GM21737 (cell line): ENCODE measurements at regions not wholly inside any gene's neighbourhood (a gene's known extent, or its start where the extent isn't known, plus 50 kb on each side); places are given as distances from the start of the nearest gene placed in this dataset.

Experiments used
- ATAC-seq: cut with Tn5 transposase; IDR thresholded peaks from one replicate; pipeline ENCODE4 v1.9.1; 2021; ENCODE audit warnings: mild to moderate bottlenecking, moderate library complexity; ENCODE audit not compliant: unreplicated experiment

DNA sequence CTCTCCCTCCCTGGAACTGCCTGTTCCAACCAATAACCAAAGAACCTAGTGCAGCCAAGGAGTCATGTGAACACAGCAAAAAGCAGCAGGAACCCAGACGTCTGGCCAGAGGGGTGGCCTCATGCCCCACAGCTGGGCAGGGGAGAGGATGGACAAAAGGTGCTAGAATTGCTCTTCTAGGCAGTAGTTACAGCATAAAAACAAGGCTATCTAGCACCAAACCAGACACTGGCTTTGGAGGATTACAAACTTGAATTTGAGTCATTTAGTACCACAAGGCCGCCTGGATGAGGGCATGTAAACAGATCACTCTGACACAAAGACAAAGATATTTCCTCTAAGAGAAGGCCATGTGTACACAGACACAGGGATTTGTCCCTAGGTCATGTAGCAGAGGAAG is 423.3 kb upstream of the MAF start:
- ATAC-seq = no peak

DNA sequence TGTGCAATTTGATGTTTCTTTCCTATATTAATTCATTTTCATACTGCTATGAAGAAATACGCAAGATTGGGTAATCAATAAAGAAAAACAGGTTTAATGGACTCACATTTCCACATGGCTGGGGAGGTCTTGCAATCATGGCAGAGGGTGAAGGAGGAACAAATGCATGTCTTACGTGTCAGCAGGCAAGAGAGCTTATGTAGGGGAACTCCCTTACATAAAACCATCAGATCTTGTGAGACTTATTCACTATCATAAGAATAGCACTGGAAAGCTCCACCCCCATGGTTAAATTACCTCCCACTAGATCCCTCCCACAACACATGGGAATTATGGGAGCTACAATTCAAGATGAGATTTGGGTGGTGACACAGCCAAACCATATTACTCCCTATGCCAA is 418.9 kb upstream of the MAF start:
- no peak for ATAC-seq

DNA sequence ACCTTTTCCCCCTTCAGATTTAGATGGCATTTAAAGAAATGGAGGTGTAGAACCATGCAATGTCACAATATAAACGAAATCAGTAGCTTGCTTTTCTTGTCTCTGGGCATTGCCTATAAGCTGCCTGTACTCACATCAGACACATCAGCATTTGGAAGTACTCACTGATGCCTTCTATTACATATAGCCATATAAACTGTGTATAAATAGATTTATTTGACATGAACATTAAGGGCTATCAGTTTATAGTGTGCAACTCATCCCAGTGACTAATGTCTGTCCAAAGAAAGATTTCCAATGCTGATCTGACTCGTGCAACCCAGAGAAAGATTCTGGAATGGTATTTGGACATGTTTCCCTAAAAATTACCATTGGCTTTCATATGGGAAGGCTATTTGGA is 417.9 kb upstream of the MAF start:
- ATAC-seq = no peak

DNA sequence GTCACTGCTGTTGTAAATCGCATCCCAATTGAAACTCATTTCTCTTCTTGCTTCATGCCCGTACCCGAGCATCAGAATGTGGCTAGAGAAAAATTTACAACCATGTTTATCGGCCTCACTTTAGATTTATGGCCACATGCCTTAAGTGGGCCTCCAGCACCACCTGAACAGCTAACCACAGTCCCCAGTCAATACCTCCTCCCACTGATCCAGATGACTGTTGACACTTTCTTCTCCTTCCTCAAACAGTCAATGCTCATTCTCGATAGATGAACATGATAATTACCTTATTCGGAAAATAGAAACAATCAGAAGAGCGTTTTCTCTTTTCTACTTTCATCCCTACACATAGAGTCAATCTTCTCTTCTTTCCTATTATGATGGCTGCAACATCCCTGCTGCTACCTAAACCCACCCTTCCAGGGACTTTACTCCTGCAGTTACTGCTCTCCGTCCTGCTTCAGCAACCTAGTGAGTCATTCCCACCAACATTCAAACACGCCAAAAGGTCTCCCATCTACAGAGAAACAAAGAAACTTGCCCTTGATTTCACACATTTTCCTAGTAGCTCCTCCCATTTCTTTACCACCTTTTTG is 416.3 kb upstream of the MAF start:
- ATAC-seq = no peak

DNA sequence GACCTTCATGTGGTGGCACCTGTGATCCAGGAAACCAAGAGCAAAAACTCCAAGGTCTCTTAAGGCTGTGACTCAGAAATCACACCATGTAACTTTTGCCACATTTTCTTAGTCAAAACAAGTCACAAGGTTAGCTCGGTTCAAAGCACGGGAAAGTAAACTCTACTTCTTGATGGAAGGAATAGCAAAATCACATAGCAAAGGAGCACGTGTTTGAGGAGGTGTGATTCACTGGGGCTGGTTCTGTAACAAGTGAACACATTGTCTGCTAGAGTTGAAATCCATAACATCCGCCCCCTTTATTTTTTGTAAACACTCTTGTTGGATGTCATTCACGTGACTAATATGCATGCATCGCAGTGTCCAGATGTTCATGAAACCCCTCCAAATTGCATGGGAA is 415.0 kb upstream of the MAF start:
- ATAC-seq = no peak

DNA sequence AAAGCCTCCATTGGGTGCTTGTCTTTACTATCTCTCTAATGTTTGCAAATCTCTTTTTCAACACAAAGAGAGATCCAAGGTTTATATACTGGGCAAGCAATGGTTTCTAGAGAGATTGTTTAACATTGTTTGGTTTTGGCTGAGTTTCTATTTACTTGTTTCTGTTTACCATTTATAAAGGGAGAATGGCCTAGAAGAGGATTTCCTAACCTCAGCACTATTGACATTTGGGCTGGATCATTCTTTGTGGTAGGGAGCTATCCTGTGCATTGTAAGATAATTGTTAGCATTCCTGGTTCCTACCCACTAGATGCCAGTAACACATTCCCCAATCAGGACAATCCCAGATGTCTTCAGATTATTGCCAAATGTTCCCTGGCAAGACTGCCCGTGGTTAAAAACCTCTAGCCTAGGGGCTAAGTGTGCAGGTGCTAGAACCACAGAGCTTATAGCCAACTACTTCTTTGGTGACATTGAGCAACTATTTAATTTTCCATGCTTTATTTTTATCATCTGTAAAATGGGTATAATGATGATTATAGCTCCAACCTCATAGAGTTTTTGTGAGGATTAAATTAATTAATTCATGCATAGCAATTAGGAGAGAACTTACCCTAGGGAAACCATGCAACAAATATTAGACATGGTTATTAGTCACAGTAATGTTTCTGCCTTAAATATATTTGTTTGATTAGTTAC is 413.9 kb upstream of the MAF start:
- ATAC-seq = no peak

DNA sequence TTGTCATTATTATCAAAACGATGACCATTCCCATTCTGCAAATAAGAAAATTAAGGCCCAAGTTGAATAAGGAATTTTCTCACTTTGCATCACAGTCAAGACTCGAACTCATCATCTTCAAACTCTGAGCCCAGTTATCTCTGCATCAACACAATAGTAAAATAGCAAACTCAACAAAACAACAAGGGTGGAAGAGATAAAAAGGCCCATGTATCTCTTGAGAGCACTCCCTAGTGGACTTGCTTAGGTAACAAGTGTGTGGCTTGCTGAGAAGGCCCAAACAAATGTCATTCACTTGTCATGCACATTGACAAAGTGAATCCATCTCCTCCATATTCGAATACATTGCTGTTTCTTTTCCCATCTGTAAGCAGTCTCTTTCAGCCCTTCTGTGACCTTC is 412.0 kb upstream of the MAF start:
- ATAC-seq = no peak

DNA sequence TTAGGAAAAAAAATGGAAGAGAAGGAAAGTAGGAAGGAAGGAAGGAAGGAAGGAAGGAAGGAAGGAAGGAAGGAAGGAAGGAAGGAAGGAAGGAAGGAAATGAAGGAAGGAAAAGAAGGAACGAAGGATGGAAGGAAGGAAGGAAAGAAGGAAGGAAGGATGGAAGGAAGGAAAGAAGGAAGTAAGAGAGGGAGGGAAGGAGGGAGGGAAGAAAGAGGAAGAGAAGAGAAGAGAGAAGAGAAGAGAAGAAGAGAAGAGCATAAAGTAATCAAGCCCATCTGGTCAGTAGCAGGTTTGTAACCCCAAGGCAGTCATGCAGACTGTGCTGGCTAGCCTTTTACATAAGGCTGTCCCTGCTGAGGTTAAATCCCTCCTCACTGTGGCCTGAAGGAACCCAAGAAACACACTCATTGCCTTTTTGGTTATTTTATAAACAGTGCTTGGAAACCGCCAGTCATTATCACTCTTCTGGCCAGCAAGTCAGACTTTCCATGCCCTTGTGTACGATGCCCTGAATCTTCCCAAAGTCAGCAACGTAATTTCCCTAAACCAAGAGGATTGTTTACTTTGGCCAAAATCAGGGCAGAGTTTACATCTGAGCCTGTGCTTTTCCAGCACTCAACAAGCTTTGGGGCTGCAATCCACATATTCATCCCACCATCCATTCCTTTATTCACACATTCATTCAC is 409.6 kb upstream of the MAF start:
- ATAC-seq = no peak

DNA sequence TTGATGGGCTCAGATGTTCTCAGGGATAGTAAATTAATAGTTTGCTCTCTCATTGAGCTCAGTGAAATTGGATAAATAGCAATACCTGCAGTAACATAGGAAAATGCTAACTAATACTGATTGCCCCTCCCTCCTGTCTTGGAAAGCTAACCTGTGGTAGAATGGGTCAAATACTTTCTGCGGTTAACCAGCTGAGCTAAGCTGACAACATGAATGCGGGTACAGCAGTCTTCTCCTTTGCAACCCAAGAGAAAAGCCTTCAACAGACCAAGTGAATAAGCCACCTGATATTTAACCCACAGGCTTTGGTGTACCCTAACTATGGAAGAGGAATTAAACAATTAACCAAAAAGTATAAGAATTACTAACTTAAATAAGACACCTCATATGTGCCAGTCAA is 408.3 kb upstream of the MAF start:
- ATAC-seq = no peak

DNA sequence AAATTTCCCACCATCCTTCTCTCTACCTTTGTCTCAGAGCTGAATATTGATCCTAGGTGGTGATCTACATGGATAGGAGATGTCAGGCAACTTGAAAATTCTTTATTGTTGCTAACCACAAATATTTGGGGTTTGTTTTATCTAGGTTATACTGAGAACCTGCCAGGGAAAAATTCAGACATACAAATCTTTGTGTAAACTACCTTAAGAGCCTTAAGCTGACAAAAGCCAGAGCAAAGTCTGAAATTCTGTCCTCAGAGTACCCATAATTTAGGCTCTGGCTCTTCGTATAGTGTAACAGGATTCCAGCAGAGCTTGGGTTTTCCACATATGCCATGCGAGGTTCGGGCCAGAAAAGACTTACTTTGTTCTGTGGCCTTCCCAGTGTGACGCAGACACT is 406.7 kb upstream of the MAF start:
- no peak for ATAC-seq

DNA sequence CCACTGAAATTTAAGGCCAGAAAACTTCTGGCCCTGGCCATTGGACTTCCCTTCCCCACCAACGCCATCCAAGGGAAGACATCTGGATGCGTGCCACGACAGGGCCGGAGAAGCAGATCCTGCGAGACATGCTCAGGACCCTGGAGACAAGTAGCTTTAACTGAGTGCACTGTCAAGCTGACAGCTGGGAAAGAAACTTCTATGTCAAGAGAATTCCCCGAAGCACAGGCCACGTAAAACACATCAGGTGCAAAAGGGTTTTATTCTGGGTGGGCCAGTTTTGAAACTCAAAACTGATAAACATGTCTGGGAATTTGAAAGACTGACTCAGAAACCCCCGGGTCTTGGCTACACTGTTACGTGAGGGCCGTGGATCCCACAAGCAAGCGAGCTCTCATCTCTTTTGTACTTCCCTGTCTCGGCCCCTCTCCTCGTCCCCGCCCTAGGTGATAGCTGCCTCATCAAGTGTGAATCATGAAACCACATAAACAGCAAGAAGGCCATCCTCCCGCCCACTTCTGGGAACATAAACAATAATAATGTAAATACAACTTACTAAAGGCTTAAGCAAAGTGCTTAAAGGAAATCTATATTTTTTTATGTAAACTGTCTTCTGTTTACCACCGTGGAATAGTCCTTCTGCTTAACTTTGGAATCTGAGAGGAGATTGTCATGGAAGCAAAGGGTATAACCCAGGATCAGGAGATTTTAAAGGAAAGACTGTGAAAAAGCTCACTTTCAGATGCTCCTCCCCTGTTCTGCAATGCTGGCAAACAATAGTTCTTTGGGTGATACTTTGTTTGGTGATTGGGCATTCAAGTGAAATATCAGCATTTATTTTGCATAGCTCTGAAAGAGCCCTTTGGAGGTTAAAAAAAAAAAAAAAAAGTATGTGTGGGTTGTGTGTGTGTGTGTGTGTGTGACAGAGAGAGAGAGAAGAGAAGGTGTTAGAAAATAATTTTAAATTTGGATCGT is 406.0 kb upstream of the MAF start:
- no peak for ATAC-seq

DNA sequence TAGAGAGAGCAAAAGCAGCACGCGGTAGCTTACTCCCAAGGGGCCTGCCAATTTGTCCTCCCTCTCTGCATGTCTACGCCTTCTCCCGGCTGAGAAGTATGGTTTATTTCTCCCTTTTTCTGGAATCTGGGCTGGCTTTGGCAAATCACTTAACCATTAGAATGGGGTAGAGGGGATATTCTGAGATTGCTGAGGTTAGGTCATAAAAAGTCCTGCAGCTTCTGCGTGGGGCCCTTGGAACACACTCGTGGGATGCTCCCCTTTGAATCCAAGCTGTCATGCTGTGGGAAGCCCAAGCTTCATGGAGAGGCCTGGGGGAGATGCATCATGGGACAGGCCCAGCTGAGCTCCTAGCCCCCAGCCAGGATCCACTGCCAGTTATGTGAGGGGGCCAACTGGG is 403.6 kb upstream of the MAF start:
- ATAC-seq = no peak

DNA sequence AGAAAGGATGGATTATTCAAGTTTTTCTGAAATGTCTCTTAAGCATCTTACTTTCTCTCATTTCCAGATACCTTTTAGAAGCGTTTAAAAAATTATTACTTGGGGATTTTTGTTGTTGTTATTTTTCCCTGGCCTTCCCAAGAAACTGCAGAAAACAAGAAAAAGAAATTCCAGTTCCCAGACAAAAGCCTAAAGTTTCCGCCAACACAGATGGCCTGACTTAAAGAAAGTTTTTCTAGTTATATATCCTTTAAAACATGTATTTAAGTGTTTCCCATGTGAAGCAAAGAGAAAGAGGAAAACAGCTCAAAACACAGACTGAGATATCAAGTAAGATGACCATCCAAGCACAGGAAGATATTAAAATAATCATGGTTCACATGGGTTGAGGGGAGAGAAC is 401.7 kb upstream of the MAF start:
- no peak for ATAC-seq

DNA sequence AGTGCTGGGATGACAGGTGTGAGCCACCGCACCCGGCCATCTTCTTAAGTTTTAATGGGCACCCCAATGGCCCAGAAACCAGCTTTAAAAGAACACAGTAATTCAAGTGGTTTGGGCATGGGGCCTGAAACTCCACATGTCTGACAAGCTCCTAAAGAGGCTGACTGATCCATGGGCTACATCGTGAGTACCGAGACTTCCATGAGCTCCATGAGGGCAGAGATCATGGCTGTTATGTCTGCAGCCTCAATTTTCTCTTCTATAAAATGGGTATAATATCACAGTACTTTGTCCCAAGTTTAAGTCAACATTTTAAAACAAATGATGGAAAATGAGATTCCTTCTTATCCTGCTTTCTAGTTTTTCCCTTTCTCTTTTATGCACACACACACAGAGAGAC is 397.6 kb upstream of the MAF start:
- ATAC-seq = no peak

DNA sequence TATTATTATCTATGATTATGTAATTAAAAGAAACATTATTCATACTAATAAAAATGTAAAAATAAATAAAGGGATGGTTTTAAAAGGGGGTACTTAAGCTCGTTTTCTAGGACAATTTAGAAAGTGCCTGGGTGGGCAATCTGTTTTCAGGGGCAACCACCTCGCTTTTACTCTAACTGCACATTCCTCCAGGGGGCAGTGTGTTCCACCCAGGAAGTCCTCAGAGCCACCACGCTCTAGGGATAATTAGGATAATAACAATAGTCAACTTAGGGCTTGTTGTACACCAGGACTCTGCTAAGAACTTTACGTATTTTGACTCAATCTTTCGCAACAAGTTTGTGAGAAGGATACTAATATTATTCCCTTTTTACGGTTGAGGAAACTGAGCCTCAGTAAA is 396.7 kb upstream of the MAF start:
- ATAC-seq = no peak

DNA sequence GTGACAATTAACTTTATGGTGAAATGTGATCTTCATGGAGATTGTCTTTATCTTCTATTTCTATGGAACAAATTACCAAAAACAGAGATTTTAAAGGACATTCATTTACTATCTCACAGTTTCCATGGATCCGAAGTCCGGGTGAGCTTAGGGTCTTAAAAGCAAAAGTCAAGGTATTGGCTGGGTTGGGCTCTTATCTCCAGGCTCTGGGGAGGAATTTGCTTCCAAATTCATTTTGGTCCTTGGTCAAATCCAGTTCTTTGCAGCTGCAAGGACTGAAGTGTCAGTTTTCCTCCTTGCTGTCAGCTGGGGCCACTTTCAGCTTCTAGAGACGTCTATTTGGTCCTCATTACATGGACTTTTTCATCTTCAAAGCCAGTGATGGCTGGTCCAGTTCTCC is 395.8 kb upstream of the MAF start:
- ATAC-seq = no peak

DNA sequence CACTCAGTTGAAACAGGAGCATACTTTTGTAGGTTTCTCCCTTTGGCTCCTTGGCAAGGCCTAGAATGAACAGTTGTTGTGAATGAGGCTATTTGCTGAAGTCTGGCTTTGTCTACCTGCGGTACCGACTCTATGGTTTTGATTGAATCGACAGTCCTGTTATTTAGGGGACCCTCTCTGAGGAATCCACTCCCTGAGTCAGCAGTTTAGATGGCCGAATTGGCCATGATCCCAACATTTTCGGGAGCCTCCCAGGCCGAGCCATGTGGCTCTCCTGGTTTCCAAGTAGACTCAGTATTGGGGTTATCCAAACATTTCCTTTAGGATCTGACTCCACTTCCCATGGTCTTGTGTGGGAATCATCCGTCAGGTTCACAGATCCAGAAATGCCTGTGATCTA is 394.8 kb upstream of the MAF start:
- no peak for ATAC-seq

DNA sequence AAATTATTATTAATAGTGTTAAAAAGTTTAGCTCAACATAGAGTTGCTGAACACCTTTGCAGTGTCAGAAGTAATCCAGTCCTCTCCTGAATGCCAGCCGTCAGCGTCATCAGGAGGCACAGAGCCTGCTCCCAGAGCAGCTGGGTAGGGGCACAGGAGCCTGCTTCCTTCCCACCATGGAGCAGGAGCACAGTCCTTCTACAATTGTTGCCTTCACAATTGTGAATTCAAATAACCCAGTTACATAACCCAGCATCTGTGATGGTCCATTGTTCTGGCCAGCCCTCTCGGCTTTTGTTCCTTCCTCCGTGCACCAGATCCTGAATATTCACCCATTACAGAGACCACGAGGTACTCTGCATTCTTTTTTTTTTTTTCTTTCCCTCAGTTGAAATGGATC is 393.9 kb upstream of the MAF start:
- ATAC-seq = no peak

DNA sequence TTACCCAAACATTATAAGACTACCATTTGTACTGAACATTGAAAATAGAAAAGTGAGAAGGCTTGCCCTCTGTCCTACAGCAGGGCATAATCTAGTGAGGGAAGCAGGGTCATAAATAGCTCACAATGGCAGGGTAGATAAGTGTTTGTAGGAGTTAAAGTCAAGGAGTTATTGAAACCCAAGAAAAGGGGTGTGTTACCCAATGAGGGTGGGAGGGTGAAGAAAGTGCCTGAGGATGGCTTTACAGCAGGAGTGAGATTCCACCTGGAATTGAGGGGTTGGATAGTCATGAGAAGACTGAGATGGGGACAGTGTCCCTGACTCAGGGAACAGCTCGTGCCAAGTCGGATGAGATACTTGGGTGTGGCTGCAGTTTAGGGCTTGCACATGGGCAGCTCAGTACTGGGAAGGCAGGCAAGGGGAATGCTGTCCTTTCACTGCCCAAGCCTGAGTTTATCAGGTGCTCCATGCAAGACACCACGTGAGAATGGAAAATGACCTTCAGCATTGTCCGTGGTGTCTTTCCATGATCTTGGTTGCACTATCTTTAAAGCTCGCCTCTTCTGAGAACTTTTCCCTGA is 393.2 kb upstream of the MAF start:
- ATAC-seq = no peak

DNA sequence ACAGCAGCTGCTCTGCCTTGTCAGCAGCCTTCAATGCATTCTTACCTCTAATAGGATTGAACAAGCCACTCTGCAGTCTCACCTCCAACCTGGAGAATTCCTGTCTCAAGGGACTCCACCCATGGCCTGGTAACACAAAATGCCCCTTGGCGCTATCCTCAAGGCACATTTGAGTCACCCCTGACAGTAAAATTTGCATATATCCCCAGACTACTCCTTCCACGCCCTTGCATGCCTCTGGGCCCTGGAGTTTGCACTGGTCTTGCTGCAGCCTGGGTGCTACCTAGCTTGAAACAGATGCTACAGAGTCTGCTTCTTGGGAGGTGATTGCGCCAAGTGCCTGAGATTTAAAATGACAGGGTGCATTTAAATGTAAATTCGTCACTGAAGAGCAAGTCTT is 391.4 kb upstream of the MAF start:
- ATAC-seq = no peak

DNA sequence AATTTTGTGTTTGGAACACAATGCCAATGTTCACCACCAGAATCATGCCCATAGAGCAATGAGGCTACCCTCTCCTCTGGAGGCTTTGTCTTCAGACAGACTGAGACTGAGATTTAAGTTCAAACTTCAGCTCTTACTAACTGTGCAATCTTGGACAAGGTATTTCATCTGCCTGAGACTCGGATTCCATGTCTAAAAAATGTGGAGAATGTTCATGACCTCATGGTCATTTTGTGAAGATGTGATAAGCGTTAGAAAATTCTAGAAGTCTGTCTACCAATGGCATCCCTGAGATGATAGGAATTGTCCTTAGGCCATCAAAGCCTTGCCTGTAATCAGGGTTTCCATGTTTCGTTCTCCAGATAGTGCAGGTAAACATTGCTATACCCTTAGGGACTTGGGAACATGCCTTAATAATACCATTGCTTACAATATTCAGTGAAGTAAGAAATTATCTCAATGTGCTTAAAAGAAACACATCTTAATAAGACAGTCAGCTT is 388.2 kb upstream of the MAF start:
- ATAC-seq = no peak
